Endothelial cell of umbilical vein (primary cell): ENCODE measurements at regions not wholly inside any gene's neighbourhood (a gene's known extent, or its start where the extent isn't known, plus 50 kb on each side); places are given as distances from the start of the nearest gene placed in this dataset.

Experiments
- JUN ChIP-seq: IDR thresholded peaks from 2 replicates; pipeline ENCODE4 v1.6.1; 2011; ENCODE audit warnings: borderline replicate concordance, low read depth; ENCODE audit not compliant: insufficient read length, insufficient read depth
- MYC ChIP-seq: IDR thresholded peaks from one replicate; pipeline ENCODE4 v1.6.1; 2011; ENCODE audit warnings: mild to moderate bottlenecking, low read depth, low read length
- POLR2A ChIP-seq: IDR thresholded peaks from 2 replicates; pipeline ENCODE4 v1.6.1; 2012; ENCODE audit warnings: low read depth, mild to moderate bottlenecking, control low read depth, low read length
- TF ChIP-seq, protein P1 (sequence below), 2 donors: IDR thresholded peaks; 1 replicate in 1 of 2; 2 replicates in 1 of 2; pipeline ENCODE4 v1.5.1; 2011; ENCODE audit warnings: low read length in 2 of 2, mild to moderate bottlenecking in 2 of 2, moderate library complexity in 2 of 2, control low read depth in 1 of 2, inconsistent platforms in 1 of 2, low read depth in 1 of 2; ENCODE audit not compliant: insufficient read depth in 1 of 2; ENCODE audit errors: extremely low read depth in 1 of 2

DNA sequence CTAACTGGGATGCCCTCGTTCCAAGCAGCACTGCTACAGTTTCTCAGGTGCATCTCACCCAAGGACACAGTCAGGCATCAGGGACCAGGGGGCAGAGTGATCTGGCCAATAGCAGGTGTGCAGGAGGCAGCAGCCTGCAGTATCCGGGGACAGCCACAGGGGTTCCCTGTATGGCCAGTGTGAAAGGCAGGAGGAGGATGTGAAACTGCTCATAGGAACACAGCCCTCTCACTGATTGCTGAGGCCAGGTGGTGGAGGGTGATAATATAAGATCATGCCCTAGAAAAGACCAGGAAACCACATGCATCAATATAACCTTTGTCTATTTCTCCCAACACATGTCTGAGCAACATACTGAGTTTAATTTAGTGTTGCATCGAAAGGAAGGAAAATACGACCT is 112.7 kb upstream of the TACR1 start:
- TF ChIP-seq POLR2A, result no peak
- TF ChIP-seq MYC, result no peak
- TF ChIP-seq JUN, result no peak
- TF ChIP-seq, protein P1, sequence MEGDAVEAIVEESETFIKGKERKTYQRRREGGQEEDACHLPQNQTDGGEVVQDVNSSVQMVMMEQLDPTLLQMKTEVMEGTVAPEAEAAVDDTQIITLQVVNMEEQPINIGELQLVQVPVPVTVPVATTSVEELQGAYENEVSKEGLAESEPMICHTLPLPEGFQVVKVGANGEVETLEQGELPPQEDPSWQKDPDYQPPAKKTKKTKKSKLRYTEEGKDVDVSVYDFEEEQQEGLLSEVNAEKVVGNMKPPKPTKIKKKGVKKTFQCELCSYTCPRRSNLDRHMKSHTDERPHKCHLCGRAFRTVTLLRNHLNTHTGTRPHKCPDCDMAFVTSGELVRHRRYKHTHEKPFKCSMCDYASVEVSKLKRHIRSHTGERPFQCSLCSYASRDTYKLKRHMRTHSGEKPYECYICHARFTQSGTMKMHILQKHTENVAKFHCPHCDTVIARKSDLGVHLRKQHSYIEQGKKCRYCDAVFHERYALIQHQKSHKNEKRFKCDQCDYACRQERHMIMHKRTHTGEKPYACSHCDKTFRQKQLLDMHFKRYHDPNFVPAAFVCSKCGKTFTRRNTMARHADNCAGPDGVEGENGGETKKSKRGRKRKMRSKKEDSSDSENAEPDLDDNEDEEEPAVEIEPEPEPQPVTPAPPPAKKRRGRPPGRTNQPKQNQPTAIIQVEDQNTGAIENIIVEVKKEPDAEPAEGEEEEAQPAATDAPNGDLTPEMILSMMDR (IDR thresholded peaks at IDR 0.05; ENCODE audit: extremely low read depth in 1 of 2, insufficient read depth in 1 of 2, low read depth in 1 of 2, low read length in 2 of 2), result no peak
